ENCODE measurements at regions not wholly inside any gene's neighbourhood (a gene's known extent, or its start where the extent isn't known, plus 50 kb on each side); places are given as distances from the start of the nearest gene placed in this dataset.

DNA sequence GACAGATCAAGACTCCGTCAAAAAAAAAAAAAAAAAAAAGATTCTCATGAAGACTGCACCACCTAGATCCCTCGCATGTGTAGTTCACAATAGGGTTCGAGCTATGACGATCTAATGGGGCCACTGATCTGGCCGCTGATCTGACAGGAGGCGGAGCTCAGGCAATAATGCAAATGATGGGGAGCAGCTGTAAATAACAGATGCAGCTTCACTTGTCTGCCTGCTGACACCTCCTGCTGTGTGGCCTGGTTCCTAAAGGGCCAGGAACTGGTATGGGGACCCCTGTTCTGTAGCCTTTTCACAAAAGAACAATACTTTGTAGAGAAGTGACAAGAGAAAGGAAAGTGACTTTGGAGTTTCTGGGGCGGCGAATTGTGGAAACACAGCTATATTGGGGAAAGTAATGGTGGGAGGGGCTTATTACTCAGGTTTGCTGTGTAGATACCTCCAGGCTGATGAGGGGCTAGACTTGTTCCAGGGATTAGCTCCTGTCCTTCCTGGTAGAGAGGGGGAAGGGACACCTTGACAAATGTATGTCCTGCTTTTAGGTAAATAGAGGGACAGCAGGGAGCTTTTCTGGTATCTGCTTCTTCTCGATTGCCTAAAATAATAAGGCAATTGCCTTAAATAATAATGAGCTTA is 57.1 kb downstream of the HAPSTR1 start (continued):
- TF ChIP-seq ZNF462 (CRISPR knock-in tag; IDR thresholded peaks at IDR 0.05) (no peak), ZNF114 (CRISPR knock-in tag; IDR thresholded peaks at IDR 0.05) (no peak), EZH2 (IDR thresholded peaks at IDR 0.05; ENCODE audit: low read depth, unreplicated experiment) (no peak), ETS1 (IDR thresholded peaks at IDR 0.05) (no peak)

DNA sequence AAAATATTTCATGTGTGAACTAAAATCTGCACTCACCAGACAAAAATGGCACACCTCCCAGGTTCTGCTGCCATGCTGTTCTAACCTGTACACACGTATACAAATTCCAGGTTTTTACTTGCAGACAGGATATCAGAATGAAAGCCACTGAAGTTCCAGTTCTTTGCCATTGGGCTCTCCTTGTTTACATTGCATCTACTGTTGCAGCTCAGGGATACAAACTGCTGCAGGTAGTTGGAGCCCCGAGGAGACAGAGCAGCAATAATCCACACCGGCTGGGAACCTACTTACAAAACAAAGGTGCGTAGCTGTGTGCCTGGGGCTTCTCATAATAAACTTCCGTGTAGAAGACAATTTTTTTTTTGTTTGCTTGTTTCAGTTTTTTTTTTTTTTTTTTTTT is 59.6 kb downstream of the HAPSTR1 start:
- H3K27me3 ChIP-seq (ENCODE audit: insufficient read depth): no peaks in the 10 kb centered on the region
- H3K4me2 ChIP-seq: no peak overlapping the region
- Mint-ChIP-seq H3K27ac (peak overlapping the region; percentile 54; the same call in 1 of the 2 replicates), H3K27me3 (ENCODE audit: insufficient read depth, low read depth, poor library complexity) (peaks cover 15% of the 10 kb centered on the region), H3K4me3 (no peak overlapping the region), H3K9me3 (peaks cover 12% of the 10 kb centered on the region), H3K4me1 (peaks cover 56% of the 10 kb centered on the region), H3K36me3 (ENCODE audit: low read depth) (peaks cover 12% of the 10 kb centered on the region; the same call in 2 of the 3 replicates)
- no peak overlapping the region for H2AFZ ChIP-seq
- no peak overlapping the region for H3K4me3 ChIP-seq
- no peaks in the 10 kb centered on the region for H4K20me1 ChIP-seq (replicated peaks; ENCODE audit: insufficient read depth)
- H3K36me3 ChIP-seq (ENCODE audit: insufficient read depth): no peaks in the 10 kb centered on the region
- H3F3A ChIP-seq (replicated peaks; ENCODE audit: low read depth): peaks cover 7% of the 10 kb centered on the region; the same call in 1 of the 2 replicates
- no peak for DNase-seq (ENCODE audit: low spot score)
- no peaks in the 10 kb centered on the region for H3K9me2 ChIP-seq (ENCODE audit: insufficient read depth)
- peaks cover 70% of the 10 kb centered on the region for H3K4me1 ChIP-seq (ENCODE audit: insufficient read depth)
- no peak overlapping the region for H3K27ac ChIP-seq (ENCODE audit: low read depth)
- H3K79me2 ChIP-seq (replicated peaks; ENCODE audit: insufficient read depth): no peaks in the 10 kb centered on the region
- ATAC-seq: peak; percentile 15
- TF ChIP-seq ETS1 (IDR thresholded peaks at IDR 0.05) (no peak), CREB1 (CRISPR knock-in tag; IDR thresholded peaks at IDR 0.05; ENCODE audit: low read depth) (no peak), EZH2phosphoT487 (IDR thresholded peaks at IDR 0.05; ENCODE audit: unreplicated experiment) (no peak), EZH2 (IDR thresholded peaks at IDR 0.05; ENCODE audit: low read depth, unreplicated experiment) (no peak), ZNF114 (CRISPR knock-in tag; IDR thresholded peaks at IDR 0.05) (no peak)
